Kasumi-1 (cell line): ENCODE measurements at regions not wholly inside any gene's neighbourhood (a gene's known extent, or its start where the extent isn't known, plus 50 kb on each side); places are given as distances from the start of the nearest gene placed in this dataset.

Experiments
- DNase-seq, 2 experiments: peaks; one replicate each; lab custom pipeline; 2025; lab: John Stamatoyannopoulos, UW

DNA sequence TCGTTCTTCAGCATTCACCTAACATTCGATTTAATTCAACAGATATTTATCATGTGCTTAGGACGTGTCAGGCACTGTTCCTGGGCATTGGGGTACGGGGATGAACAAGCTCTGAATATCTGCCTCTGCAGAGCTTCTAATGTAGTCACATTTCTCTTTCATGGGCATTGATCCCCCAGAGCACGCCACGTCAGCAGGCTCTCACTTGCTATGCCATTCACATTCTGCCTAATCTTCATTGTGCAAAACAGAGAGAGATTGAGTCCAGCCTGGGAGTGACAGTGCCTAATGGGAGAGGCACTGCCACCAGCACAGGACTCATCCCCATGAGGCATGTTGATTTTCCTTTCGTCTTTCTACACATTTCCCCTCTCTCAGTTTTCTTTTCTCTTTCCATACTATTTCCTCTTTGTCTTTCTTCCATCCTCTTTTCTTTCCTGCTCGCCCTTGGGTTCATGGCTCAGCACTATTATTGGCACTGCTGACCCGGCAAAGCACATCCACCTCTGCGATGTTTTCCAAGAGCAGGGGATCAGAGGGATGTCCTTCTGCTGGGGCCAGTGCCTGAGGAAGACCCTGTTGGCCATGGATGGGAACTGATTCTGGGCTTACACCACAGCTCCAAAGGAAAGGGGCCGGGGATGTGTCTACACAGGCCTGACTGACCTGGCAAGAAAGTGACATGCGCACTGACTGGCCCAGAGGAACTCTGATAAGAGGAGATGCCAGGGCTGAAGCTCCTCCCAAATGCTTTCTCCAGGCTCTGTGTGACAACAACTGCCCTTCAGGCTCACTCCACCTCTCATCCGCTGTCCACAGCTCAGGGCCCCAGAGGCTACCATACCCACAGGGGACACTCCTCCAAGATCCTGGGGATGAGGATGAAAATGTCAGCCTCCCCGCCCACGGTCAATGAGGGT, 195.9 kb downstream of the TOMM20 start:
- DNase-seq = no peak

- DNase-seq = no peak
Measured at GRCh38 chr1:234932106-234932505, 196.5 kb downstream of the TOMM20 start.

DNA sequence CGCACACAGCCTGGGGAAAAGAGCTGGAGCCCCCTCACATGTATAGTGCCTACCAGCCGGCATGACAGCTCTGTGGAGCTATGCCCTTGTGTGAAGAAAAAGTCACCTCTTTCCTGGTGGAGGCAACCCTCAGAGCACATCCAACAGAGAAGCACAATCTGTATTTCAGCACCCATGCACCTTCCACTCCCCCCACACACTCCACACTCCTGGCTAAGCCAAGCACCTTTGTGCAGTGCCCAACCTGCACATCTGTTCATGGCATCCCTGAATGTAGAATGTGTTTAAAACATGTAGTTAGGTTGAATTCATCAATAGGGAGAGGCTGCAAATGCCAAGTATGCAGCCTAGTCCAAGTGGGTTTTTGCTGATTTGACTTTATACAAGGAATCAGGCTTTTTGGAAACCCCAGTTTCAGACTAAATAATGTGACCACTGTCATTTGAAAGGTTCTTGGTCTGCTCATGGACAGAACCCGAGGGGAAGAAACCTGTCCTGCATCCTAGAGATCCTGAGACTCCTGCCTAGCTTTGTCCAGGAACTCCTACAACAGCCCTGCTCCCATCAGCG, 197.1 kb downstream of the TOMM20 start:
- no peak for DNase-seq

DNA sequence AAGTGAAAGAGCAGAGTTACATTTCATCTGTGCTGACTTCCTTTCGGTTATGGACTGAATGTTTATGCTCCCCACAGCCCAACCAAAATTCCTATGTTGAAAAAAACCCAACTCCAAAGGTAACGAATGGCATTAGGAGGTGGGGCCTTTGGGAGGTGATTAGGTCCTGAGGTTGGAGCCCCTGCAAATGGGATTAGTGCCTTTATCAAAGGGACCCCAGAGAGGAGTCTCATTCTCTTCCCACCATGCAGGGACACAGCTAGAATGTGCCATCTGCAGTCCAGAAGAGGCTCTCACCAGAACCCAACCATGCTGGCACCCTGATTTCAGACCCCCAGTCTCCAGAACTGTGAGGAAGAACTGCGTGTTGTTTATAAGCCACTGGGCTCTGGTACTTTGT, 199.3 kb downstream of the TOMM20 start:
- no peak for DNase-seq

GRCh38 chr1:234928642-234929041, 200.0 kb downstream of the TOMM20 start:
- no peak for DNase-seq

- DNase-seq = no peak
Measured at GRCh38 chr1:234927971-234928640, 200.5 kb downstream of the TOMM20 start.

DNA sequence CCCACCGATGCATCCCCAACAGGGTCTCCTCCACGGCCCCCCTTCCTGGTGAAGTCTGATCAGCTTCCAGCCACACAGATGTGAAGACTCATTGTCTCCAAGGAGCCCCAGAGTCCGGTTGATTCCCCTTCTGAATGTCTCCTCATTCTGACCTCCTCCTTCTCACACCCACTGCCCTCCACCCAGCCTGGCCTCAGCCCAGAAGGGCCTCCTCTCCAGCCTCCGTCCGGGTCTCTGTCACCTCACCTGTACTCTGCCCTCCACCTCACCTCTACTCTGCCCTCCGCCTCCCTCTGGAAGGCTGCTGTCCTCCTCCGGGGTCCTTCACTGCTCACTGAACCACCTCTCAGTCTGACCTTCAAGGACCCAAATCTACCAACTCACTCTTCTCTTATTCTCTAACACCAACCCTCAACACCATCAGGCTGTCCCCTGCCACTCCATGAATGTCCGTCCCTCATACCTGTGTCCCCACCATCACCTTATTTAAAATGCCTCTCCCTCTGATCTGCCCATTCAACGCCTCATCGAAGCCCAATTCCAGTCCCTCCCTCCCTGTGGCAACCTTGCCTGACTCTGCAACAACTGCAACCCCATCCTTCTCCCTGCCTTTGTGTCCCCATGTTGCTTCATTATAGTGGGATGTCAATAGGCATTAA, 201.2 kb downstream of the TOMM20 start:
- no peak for DNase-seq

DNA sequence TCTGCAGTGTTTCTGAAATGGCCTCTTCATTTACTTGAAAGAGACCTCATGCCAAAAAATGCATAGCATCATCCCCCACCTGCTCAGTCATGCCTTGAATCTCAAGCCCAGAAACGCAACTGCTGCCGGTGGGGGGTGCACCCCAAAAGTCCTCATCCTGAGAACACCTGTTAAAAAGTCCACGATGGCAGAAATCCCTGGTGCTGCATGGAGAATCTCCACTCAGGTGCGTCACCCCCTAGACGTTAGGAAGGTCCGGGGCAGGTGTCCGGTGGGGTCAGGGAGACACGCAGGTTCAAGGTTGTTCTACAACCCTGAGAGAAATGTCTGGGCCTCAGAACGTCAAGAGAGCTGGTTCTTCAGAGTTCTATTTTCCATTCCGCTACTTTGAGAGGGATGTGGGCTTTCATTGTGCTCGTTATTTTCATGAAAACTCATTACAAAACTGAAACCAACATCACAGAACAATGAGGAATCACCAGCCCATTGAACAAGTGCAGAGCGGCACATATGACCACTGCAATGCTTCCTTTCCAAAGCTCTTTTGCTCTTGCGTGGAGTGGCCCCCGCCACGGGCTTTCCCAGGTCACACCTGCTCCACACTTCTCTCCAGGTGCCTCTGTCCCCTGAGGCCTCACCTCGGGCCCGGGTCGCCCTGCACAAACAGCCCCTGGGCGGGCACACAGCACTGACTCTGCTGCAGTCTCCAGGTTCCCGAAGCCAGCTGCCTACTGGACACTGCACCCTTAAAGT, 201.9 kb downstream of the TOMM20 start:
- DNase-seq = no peak

DNA sequence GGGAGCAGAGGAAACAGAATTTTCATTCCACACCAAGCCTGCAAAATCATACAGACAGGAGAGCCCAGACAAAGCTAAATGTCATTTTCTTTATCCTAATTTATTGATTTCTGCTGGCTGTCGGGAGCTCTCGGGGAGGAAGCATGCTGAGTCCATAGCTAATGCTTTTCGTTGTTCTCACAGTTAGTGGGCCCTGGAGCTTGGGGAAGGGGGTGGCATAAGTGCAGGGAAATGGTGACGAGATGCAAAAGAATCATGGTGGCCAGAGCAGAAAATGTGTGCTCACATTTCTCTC, 202.4 kb downstream of the TOMM20 start:
- no peak for DNase-seq

- no peak for DNase-seq
Measured at GRCh38 chr1:234925440-234926263, 203.0 kb downstream of the TOMM20 start.

- DNase-seq = no peak
Measured at GRCh38 chr1:234924450-234925355, 203.9 kb downstream of the TOMM20 start.

GRCh38 chr1:234923626-234924025, 205.0 kb downstream of the TOMM20 start:
- no peak for DNase-seq

DNA sequence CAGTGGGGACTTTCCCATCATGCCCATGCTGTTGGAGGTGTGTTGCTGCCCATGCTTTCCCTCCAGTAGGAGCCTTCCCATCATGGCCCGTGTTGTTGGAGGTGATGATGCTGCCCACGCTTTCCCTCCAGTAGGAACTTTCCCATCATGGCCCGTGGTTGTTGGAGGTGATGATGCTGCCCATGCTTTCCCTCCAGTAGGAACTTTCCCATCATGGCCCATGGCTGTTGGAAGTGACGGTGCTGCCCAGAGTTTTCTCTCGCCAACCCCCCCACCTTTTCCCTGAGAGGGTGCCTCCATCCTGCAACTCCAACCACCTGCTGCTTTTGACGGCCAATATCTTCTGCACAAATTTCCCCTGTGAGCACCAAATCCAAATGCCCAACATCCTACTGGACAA, 205.7 kb downstream of the TOMM20 start:
- no peak for DNase-seq

GRCh38 chr1:234921266-234922062, 207.2 kb downstream of the TOMM20 start:
- no peak for DNase-seq

DNA sequence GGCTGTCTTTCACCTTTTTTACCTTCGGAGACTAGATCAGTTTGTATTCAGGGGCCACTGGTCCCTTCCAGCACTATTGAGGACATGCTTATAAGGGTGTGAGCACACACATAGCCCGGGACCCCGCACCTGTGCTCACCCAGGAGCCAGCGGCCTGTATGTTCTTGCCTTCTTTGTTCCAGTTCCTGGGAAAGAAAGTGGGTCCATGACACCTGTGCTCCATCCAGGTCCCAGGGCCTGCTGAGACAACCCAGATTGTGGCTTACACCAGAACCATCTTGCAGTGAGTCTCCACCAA, 207.8 kb downstream of the TOMM20 start:
- no peak for DNase-seq

DNA sequence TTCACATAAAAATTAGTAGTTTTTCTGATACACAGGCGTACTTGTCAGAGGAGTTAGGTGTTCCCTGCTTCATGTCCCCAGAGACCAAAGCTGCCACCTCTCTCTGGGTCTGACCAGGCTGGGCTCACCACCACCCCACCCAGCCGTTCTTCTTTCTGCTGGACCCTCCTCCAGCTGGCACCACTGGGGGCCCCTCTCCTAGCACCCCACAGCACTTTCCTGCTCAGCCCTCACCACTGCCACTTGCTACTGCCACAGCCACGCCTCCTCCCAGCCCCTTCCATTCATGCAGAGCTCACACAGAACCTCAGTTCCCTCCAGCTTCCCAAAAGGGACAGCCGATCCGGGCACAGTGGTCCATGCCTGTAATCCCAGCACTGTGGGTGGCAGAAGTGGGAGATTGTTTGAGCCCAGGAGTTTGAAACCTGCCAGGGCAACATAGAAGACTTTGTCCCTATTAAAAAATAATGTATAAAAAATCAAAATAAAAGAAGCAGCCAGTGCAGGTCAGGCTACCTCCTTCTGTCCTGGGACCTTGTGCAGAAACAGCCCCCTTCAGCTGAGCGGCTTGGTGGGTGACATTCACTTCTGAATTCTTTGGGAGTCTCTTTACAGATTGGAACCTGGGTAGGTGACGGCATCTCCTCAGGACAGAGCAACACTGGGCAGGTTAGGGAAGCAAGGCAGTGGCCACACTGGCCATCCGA, 208.3 kb downstream of the TOMM20 start:
- DNase-seq = no peak

DNA sequence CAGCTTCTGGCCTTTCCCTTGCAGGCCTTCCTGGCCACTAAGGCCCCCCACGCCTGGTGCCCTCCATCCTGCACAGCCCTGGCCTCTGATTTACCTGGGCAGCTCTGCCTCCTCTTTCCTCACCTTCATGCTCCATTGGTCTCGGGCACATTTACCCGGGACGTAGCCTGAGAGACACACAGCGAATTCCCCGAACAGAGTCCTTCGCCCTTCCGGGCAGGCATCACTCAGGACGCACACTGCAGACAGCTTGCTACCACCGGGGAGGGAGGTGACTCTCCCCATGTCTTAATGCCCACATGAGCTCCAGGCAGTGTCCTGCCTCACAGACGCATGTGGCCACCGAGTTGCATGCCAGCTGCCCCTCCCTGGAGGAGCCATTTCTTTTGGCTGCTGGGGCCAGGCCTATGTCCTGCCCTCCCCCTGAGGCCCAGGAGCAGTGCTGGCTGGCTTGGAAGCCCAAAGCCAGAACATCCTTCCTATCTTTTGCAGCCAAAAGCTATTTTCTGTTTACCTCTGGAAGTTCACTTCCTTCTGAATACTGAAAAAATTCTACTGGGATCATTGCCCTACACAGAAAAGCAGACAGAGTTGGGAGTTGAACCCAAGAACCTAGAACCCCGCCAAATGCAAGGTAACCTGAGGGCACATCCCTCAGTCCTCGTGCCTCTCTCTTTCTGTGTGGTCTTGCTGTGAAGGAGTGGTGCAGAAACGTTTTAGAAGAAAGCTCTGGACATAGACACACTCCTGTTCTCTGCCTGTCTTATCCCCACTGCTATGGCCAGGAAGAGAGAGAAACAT, 209.5 kb downstream of the TOMM20 start:
- no peak for DNase-seq
